Amniotic epithelial cell (primary cell): ENCODE measurements at regions not wholly inside any gene's neighbourhood (a gene's known extent, or its start where the extent isn't known, plus 50 kb on each side); places are given as distances from the start of the nearest gene placed in this dataset.

ENCODE experiments used
- DNase-seq: peaks from one replicate; pipeline ENCODE4 v3.0.0-alpha.2; 2010; ENCODE audit warnings: low read depth

DNA sequence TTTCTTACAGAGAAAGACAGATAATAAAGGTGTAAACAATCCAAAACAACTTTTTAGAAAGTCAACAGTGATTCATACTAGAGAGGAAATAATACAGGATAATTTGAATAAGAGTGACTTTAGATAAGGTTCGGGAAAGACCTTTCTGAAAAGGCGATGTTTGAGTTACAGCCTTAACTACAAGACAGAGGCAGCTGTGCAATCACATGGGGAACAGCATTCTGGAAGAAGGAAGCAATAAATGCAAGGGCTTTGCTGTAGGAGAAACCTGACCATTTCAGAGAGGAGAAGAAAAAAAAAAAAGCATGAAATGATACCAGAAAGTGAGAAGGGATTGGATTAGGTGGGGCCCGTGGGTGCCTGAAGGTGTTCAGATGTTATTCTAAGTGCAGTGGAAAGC is 200.6 kb upstream of the ATP11B start:
- DNase-seq: no peak

DNA sequence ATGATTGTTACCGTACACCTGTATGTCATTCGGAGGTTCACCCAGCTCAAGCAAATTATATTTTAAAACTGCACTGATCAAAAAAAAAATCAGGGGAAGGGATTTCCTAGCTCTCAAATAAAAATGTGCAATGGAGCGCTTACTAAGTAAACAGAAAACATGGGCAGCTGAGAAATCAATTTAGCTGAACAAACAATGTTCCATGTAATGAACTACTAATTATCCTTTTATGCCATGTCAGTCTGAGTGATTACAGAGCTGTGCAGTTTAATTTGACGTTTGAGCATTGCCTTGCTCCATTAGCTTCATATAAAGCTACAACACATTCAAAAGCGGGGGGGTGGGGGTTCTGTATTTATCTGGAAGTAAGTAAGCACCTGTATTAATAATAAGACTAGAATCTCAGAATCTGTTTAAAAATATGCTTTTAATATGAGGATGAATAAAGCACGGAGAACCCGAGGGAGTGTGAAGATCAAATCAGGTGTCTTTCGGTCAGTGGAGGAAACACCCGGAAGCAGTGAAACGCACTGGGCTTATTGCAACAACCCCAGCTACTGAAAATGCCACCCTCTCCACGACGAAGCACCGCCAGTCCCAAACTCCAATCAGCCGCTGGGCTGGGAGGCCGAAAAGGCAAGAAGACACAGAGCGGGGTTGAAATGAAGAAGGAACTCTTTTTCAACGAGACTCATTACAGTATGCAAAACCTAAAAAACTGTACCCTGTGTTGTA is 196.5 kb upstream of the ATP11B start:
- DNase-seq: no peak

DNA sequence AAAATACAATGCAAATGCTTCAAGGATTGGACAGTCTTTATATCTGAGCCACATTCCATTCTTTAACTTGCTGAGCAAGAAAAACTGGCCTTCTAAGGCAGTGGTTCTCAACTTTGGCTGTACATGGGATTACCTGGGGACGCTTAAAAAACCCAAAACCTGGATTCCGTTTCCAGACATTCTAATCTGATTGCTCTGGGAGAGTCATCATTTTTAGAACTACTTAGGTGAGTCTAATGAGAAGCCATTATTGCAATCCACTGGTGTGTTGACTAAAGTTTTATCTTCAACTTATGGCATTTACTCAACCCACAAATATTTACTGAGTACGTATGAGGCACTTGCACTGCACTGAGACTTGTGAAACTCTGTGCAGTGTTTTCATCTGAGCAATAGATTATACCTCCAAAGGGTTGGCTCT is 195.7 kb upstream of the ATP11B start:
- DNase-seq: peak; percentile 80

DNA sequence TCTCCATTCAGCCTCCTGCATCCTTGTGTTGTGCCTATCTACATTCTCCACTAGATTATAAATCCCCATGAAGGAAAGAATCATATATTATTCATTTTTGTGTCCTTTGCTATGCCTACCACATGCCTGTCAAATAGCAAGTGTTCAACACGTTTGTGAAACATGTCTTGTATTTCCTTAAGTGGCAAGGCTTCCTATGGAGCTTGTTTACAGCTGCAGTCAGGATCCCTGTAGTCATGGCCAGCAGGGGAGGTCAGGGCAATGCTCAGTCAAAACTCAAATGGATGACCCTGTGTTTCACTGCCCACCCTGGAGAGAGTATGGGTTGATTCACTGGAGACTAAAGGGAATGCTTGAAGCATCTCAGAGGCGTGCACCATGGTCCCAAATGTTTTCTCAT is 191.7 kb upstream of the ATP11B start:
- DNase-seq: no peak

DNA sequence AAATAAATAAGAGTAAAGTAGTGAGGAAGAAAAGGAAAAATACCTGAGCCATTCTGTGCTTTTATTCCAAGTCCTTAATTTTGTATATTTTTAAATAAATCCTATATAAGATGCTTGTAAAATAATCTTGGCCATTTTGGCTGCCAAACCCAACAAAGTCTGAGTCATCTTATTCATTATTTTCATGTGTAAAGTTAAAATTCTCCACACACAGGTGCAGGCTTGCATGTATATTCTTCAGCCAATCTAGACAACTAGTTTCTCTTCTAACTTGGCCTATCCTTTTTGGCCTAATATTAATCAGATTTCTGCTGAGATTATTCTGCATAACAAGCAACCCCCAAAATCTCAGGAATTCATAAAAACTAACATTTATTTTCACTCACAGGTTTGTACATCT is 189.8 kb upstream of the ATP11B start:
- DNase-seq: no peak

DNA sequence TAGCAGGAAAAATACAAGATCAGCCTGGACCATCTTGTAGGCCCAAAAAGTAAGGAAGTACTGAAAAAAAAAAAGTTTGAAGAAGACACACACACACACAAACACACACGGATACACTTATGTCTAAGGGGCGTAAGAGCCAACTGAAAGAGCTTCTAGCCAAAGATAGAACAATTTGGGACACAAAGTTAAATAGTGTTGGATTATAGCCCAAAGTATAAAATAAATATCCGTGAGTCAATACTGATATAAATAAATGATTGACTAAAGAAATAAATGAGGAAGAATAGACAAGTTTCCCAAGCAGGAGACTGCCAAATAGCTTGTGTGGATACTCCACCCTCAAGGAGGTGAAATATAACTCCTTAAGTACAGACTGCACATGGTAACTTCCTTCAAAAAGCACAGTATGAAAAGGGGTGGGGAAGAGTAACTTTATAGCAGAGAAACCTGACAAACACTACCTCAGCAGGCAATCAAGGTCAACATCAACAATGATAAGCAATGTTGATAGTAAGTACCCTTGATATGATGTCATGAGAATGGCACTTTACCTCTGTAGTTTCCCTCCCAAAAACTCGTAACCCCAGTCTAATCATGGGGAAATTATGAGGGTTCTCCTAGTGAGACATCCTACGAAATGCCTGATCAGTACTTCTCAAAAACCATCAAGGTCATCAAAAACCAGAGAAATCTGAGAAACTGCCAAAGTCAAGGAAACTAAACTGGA is 187.3 kb upstream of the ATP11B start:
- no peak for DNase-seq

DNA sequence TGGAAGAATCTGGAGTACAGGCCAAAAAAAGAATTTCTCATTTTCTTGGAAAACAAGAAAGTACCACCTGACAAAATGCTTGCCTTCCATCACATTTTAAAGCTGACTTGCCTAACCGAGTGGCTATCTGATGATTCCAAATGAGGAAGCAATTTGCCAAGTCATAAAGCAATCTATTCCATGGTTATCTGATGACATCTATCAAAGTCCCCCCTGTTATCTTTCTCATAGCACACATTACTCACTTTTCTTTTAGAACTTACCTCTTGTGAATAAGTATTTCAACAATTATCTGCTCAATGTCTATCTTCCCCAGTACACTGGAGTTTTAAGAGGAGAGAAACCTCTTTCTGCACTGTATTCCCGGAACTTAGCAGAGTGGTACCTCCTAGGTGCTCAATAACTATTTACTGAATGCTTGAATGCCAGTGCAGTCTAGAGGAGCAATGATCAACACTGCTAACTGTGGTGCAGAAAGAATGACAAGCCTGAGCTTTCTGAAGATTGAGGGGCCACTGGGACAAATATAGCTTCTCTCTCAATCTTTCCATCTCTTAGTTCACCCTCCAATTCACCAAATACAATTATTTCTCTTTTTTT is 186.3 kb upstream of the ATP11B start:
- DNase-seq: no peak

DNA sequence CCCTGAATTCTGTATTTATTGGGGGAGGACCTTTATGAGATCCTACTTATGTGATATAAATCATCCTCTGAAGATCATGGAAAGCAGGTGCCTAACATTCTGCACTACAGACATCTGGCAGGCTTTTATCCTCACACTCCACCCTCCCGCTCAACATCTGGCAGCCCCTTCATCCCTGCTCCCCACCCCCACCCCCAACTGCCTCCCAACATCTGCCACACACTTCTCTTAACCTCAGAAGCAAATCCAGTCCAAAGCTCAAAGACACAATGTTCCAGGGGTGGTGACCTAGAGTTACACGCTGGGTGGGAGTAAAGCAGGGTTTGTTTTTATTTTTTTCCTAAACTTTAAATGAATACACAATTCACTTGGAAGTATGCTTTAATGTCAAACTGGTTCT is 184.5 kb upstream of the ATP11B start:
- DNase-seq: no peak

DNA sequence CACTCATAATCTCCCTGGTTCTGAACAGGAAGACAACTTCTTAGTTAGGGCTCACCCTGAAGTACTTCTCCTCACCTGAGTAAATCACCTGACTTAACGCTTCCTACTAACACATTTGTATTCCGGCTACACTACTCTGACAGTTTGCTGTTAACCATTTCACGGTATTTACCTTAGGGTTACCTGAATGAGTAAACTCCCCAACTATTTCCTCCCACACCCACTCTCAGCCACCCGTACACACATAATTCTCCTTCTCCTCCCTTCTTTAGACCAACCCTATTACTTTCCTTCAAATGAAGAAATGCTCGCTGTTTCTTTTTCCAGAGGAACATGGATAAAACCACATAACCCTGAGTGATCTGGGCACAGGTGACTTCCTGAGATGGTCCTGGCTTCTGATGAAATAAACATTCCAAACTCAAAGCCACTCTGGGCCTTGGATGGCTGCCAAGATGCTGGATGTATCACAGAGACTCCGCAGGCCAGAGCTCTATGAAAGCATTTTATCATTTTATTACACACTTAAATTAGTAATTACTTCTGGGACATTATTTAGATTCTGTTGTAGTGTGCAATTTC is 183.6 kb upstream of the ATP11B start:
- peak; percentile 6 for DNase-seq

DNA sequence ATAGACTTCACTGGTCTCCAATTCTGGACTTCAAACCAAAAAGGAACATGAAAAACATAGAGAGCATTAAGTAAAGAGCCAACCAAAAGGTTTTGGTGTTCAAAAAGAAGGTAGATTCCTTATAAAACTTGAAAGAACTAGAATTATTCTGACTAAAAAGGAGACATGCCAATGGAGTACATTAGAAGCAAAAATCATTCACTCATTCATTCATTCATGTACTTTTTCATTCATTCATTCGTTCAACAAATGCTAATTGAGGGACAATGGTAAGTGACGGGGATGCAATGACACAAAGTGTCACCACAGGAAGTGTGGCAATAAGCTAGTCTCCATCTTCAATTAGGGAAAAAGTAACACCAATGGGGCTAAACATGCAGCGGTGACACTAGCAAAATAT is 181.0 kb upstream of the ATP11B start:
- no peak for DNase-seq

DNA sequence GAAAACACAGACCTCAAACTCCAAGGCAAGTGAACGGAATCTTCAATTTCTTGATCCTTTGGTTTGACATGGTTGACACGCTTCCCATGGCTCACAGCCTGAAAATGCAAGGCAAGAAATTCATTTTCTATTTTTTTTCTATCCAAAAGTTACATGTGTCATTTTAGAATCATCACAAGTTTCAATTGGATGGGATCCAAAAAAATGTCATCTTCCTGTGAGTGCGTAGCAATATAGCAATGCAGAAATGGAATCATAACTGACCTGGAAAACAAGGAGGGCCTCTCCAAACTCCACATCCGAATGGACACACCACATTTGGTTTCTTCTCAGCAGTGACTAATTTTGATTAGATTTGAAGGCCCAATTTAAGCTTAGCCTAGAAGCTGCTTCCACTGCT is 175.8 kb upstream of the ATP11B start:
- DNase-seq: no peak

DNA sequence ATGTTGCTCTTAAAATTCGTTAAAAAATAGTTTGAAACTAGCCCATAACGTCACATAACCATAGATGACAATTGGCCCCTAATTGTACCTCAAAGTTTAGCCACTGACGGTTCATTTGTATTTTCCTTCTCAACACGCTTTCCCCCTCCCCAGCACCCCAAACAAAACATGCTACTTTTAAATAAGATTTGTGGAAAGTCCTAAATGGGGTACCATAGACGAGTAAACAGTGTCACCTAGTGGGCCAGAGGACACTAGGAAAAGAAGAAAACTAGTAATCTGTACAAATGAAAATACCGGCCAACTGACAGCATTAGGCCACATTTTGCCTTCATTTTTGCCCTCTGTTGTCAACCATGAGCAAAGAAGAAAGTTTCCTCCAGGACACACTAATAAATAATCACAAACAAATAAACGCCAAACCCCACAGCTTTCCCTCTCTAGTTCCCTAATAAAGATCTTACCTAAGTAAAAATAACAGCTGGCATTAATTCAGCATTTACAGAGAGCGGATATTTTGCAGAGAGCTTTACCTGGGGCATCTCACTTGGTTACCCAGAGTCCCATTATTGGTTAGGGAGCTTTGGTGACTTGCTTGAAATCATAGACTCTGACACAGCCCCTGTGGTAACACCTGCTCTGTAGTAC is 175.1 kb upstream of the ATP11B start:
- DNase-seq: peak; percentile 33

DNA sequence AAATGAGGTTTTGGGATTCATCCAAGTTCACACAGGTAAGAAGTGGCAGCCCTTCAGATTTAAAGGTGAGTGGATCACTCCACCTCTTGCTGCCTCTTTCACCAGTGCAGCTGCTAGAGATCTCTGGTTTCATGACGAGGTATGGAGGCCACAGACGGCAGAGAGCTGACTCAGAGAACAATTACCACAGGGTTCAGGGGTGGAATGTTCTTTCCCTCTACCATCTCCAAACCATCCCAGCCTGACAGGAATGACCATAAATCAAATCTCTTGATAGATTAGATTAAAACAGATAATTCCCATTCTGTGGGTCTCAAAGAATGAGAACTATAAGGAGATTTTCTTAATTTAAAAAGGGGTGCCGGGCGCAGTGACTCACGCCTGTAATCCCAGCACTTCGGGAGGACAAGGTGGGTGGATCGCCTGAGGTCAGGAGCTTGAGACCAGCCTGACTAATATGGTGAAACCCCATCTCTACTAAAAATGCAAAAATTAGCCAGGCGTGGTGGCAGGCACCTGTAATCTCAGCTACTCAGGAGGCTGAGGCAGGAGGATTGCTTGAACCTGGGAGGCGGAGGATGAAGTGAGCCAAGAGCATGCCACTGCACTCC is 174.2 kb upstream of the ATP11B start:
- peak; percentile 94 for DNase-seq

DNA sequence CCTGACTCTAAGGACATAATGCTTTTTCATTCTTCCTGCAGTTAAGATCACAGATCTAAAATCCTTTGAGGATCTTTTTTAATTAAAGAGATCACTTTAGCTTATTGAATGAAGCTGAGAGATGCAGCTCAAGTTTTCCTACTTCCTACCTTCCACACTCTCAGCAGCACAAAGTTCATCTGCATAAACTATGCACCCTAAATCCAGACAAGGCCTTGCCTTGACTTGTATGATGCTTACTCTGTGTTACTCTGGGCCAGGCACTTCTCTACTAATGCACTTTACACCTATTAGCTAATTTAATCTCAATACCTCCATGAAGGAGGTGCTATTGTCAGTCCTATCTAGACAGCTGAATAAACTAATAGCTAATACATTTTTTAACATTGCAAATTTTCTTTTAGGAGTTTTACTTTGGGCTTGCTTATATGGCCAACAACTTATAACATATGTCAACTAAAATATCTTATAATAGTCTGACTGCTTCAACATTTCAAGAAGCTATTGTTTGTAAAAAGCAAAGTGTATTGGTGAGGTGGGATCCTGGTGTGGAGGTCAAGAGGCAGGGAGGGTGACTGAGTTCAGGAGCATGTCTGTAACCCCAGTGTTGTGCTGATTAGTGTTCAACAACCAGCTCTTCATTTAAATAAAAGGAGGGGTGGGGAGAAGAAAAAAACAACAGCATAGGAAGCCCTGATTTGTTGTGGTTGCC is 172.4 kb upstream of the ATP11B start:
- no peak for DNase-seq

DNA sequence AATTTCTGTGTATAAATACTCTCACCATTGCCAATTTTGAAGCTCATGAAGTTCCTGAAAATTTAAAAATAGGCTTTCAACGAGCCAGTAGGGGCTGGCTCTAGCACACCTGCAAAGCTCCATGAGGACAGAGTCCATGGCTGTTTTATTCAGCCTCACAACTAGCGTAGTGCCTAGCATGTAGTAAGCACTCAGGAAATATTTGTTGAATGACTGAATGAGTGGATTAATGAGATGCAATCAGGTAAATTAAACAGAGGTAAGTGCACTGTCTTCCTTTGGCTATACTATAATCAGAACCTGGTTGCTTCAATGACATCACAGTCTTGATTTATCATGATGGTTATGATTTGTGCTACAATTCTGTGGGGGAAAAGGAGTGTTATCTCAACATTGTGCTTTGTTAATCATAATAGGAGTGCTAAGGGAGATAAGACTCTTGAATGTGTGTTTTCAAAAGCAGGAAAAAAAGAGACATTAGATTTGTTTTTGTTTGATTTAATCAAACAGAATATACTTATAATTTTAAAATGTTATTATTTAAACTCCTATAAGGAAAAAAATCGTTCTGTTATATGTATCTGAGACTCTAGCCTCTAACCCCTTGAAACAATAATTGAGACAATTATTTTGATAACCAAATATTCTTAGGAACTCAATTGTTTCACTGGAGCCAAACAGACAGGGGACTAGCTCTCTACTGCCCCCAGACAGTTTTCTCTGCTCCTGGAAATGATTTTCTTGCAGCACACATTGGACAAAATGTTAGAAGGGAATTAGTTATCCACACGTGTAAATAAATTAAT is 171.7 kb upstream of the ATP11B start:
- peak; percentile 26 for DNase-seq

DNA sequence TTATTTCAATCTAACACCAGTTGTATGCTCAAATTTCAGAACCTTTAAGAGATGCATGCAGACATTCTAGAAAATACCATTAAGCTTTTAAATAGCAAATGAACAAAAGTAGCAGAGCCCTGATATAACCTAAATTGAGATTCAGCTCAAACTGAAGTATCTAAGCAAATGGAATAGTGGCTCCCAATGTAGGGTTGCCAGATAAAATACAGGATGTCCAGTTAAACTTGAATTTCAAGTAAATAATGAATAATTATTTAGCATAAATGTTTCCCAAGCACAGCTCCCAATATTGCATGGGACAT is 171.1 kb upstream of the ATP11B start:
- DNase-seq: no peak

DNA sequence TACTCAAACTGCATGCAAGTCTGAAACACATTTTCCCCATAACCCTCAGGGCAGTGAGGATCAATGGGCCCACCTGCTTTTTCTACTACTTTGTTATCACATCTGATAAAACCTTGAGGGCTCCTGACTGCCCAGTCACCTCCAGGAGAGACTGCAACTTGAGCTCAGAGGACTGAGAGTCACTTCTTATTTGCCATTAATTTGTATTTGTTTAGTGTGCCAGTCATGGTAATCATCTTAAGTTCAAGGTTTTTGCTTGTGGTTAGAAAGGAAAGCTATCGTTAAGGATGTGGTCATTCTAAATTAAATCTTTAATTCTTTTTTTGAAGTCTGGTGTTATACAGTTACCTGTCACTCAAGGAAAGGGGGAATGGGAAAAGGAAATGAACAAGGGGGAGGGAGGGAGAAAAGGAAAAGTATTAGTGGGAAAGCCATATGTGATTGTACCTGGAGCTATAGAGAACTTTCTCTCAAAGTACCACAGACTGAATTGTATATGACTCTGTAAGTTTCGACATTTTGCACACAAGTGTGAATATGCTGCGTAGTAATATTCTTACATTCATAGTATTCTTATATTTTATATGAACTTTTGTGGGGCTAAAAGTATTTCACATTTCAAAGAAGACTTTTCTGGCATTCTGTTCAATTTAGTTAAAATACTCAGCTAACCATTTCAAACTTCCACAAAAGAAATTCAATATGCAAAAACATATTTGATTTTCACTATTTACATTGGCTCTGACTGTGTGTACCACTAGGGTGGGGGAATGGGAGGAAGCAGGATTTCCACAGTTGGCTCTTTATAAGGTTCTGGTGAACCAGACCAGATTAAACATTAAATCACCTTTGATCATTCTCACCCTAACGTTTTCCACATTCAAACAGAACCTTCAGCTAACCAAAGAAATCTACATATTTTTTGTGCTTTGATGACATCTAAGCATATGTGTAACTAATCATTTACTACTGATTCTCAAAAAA is 166.5 kb upstream of the ATP11B start:
- no peak for DNase-seq

DNA sequence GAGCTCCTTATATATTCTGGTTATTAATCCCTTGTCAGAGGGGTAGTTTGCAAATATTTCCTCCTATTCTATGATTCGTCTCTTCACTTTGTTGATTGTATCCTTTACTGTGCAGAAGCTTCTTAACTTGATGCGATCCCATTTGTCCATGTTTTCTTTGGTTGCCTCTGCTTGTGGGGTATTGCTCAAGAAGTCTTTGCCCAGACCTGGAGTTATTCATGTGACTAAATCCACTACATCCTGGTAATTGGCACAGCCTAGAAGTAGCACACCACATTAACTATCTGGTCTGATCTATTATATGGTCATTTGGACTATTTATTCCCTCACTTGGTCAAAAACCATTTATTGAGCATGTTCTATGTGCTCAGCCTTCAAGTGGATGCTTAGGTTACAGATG is 164.8 kb upstream of the ATP11B start:
- DNase-seq: no peak

DNA sequence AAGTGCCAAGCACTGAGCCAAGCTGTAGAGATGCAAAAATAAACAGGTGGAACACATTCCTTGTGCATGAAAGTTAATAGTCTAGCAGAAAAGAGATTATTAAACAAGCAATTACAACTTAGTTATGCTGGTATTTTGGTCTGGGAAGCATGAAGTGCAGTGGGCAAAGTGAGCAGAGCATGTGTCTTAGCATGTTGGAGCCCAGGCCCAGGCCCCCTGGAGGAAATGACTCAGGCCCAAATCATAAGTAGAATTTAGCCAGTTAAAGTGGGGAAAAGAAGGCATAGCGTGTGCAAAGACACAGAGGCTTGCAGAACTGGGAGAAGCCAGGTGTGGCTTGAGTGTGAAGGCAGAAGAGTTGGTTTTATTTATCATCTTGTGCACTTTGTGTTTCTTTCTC is 163.8 kb upstream of the ATP11B start:
- DNase-seq: no peak
